GM19240 (cell line): ENCODE measurements at regions not wholly inside any gene's neighbourhood (a gene's known extent, or its start where the extent isn't known, plus 50 kb on each side); places are given as distances from the start of the nearest gene placed in this dataset.

Experiments used
- DNase-seq: peaks from one replicate; pipeline ENCODE4 v3.0.0; 2011; ENCODE audit warnings: low spot score; ENCODE audit not compliant: insufficient read length

DNA sequence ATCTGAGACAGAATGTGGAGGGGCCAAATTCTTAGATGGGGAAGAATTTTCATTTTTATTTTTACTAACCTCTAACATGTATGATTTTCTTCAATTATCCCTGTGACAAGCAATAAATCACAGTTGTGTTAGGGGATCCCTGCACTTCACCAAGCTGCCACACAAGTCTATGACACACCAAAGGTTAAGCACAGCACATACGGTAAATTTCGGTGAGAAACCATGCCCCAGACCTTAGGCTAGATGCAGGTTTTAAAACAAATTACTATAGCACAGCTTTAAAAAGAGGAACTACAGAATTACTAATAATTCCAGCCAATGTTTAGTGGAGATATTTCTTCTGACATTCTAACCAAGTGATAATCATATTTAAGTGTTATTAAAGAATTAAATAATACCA is 175.7 kb upstream of the RORB start:
- DNase-seq, result no peak

DNA sequence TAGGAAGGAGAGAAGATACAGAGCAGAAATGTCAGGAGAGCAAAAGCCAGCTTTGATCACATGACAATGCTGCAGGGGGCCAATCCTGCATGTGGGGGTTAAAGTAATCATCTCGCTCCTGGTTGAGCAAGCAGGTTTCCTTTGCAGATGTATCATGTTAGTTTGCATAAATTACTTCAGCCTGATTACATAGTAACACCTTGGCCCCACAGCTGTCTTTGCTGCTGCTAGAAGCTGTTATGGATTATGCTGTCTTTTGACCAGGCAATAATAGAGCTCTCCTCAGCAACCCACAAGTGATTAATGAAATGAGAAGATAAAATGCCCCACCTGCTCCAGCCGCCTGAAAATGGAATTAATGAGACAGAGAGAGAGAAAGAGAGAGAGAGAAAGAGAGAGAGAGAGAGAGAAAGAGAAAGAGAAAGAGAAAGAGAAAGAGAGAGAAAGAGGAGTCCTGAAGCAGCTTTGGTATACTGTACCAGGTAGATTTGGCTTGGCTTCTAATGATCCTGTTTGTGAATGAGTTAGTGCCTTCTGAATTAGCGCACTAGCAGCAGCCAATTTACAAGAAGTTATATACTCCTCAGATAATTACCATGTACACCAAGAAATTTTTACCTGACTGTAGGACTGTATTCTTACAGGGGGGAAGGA is 174.3 kb upstream of the RORB start:
- DNase-seq, result no peak

GRCh38 chr9:74330487-74331214 is 166.5 kb upstream of the RORB start:
- DNase-seq, result no peak

DNA sequence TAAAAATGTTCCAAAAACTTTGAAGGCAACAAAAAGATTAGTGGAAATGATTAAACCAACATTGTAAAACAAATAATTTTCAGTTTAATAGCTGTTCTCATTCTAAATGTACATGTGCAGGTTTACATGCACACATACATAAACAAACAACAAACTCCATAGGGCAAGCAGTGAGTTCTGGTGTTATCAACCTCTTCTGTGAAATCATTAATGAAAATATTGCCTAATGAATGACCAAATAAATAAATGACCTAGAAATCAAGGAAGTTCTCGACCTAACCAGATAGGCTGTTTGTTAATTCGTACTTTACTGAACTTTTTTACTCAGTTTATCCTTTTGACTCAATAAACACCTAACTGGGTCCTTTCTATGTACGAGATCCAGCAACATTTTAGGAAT is 165.5 kb upstream of the RORB start:
- no peak for DNase-seq

GRCh38 chr9:74333384-74334032 is 163.6 kb upstream of the RORB start:
- DNase-seq, result no peak

DNA sequence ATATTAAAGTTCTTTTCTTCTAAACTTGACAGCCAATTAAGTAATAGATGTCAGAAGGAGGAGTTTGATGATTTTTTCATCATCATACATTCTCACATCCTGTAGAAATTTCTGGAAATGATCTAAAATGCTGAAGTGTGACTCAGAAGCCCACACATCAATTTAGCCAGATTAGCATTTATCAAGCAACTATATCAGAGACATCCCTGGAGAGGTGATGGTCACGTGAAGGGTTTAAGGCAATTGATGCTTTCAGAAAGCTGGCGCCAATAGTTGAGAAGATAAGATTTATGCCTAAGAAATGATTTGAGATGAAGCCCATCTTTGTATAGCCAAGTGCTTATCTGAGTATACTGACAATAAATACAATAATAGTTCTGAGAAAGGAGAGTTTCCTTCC is 162.9 kb upstream of the RORB start:
- no peak for DNase-seq

- DNase-seq, result no peak
Measured at GRCh38 chr9:74336161-74336560, 161.0 kb upstream of the RORB start.

- no peak for DNase-seq
Measured at GRCh38 chr9:74348777-74349176, 148.4 kb upstream of the RORB start.

- no peak for DNase-seq
Measured at GRCh38 chr9:74355107-74355506, 142.0 kb upstream of the RORB start.

GRCh38 chr9:74357577-74357976 is 139.6 kb upstream of the RORB start:
- no peak for DNase-seq

- no peak for DNase-seq
Measured at GRCh38 chr9:74358959-74359358, 138.2 kb upstream of the RORB start.

DNA sequence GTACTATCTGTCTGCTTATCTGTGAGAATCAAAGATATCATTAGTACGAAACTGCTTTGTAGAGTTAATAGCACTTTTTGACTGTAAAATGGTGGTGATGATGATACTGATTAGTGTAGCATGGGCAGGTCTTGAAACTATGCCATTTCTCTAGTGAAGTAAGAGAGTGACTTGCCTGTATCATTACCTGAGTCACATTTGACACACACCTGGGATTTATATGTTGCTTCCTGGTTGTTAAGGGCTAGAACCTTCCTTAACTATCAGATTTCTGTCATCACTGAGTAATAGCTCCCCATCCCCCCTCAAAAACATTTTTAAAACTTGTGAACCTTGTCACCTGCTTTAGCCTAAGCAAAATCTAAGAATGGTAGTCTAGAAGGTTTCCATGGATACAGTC is 135.6 kb upstream of the RORB start:
- no peak for DNase-seq

- no peak for DNase-seq
Measured at GRCh38 chr9:74362423-74362822, 134.7 kb upstream of the RORB start.

DNA sequence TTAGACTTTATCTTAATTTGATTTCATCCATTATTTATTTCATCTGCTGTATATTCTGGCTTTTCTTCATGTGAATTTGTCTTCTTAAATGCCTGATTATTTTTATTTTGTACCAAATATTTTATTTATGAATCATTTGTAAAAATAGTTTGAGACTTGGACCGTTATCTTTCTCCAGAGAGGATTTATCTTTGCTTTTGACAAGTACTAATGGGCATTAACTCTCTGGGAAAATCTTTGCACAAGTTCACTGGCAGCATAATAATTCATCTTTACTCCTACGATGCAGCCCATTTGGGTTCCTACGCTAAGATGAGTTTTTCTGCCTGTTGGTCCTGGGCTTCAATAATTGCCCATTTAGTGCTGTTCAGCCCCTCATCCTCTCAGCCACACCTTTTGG is 131.0 kb upstream of the RORB start:
- DNase-seq, result no peak

- DNase-seq, result no peak
Measured at GRCh38 chr9:74369844-74370243, 127.3 kb upstream of the RORB start.

- no peak for DNase-seq
Measured at GRCh38 chr9:74373348-74373747, 123.8 kb upstream of the RORB start.

DNA sequence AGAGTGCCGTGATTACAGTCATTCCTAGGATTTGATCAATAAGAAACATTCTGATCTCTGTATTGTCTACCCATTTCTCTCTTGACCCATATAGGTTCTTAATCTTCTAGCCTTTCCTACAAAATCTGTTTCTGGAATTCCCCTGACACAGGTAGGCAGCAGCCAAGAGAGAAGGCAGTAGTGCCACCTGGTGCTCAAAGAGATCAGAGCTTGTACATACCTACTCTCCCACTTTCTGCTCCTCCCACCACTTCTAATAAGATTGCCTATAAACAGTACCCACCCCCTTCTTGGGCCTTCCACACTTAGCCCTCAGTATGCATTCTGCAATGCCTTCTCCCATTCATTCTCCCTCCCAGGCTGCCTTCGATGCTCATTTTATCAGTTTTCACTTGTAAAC is 117.4 kb upstream of the RORB start:
- DNase-seq, result peak; percentile 1

- DNase-seq, result no peak
Measured at GRCh38 chr9:74391816-74392215, 105.3 kb upstream of the RORB start.

- DNase-seq, result no peak
Measured at GRCh38 chr9:74403581-74403980, 93.6 kb upstream of the RORB start.

DNA sequence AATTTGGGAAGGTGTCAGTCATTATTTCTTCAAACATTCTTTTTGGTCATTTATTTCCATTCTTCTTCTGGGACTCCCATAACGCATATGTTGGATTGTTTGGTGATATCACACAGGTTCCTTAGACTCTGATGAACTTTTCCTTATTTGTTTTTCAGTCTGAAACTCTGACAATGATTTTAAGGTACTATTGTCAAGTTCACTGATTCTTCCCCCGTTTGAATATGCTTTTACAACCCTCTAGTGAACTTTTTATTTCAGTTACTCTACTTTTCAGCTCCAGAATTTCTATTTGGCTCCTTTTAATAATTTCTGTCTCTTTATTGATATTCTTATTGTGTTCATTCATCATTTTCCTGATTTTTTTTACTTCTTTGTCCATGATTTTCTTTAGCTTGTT is 92.5 kb upstream of the RORB start:
- no peak for DNase-seq

DNA sequence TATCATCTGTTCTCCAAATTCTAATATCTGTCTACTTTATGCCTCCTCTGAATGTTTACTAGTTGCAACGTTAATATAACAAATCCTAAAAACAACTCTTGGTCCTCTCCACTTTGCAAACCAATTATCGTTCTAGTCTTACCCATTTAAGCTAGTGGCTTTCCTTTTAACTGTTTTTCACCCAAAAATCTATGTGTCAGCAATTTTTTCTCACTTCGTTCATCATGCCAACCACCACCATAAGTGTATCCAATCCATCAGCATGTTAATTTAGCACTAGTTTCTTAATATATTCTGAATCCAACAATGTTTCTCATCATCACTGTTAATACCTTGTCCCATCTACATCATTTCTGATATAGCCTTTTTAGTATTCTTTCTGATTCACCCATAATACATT is 90.0 kb upstream of the RORB start:
- no peak for DNase-seq

- DNase-seq, result no peak
Measured at GRCh38 chr9:74412236-74412979, 84.7 kb upstream of the RORB start.
